Transverse colon (tissue), 4 donors: ENCODE measurements at regions not wholly inside any gene's neighbourhood (a gene's known extent, or its start where the extent isn't known, plus 50 kb on each side); places are given as distances from the start of the nearest gene placed in this dataset.

ENCODE experiments used
- CTCF ChIP-seq, 5 experiments: fragments of 200-600 bp in 3 of 5; fragments of 450-650 bp in 2 of 5; sonication (generic) in 3 of 5; IDR thresholded peaks; 1 replicate in 2 of 5; 2 replicates in 3 of 5; pipeline ENCODE4 v1.5.1; 2016 to 2017; ENCODE audit warnings: antibody characterized with exemption in 5 of 5, inconsistent platforms in 3 of 5, mild to moderate bottlenecking in 2 of 5, moderate library complexity in 1 of 5
- POLR2AphosphoS5 ChIP-seq, 3 donors: sonication (generic); formaldehyde crosslinking; IDR thresholded peaks; one replicate each; pipeline ENCODE4 v1.6.1; 2016; ENCODE audit warnings: antibody characterized with exemption in 3 of 3

- no peak for TF ChIP-seq POLR2AphosphoS5 (IDR thresholded peaks at IDR 0.05)
- no peak for TF ChIP-seq CTCF (IDR thresholded peaks at IDR 0.05)
These were observed 136.2 kb upstream of the F3 start for GRCh38 chr1:94677714-94678113.
